Neural cell (in vitro differentiated cells): ENCODE measurements at regions not wholly inside any gene's neighbourhood (a gene's known extent, or its start where the extent isn't known, plus 50 kb on each side); places are given as distances from the start of the nearest gene placed in this dataset.

Experiments used
- H2AFZ ChIP-seq: fragments of 200-600, 300-800 bp; sonication (generic), shearing (Covaris generic); 2 replicates; pipeline ENCODE4 v1.6.0; 2014; ENCODE audit warnings: low read depth, mild to moderate bottlenecking, antibody characterized with exemption, low read length, moderate library complexity
- H3F3A ChIP-seq: fragments of 200-600 bp; shearing (Covaris generic); 2 replicates; pipeline ENCODE4 v1.6.1; 2016; ENCODE audit warnings: mild to moderate bottlenecking, moderate library complexity, mixed read lengths, antibody characterized with exemption, low read length; ENCODE audit not compliant: insufficient read depth, poor library complexity, severe bottlenecking
- H3K27ac ChIP-seq: fragments of 200-600, 300-800 bp; sonication (generic), shearing (Covaris generic); 2 replicates; pipeline ENCODE4 v1.5.1; 2014; ENCODE audit warnings: mild to moderate bottlenecking, low read length, moderate library complexity
- H3K27me3 ChIP-seq: fragments of 300-800, 200-600 bp; sonication (generic), shearing (Covaris generic); 2 replicates; pipeline ENCODE4 v1.6.0; 2014; ENCODE audit warnings: mild to moderate bottlenecking, low read depth, low read length, moderate library complexity; ENCODE audit not compliant: insufficient read depth
- H3K36me3 ChIP-seq: fragments of 300-800, 200-600 bp; sonication (generic), shearing (Covaris generic); 2 replicates; pipeline ENCODE4 v1.5.1; 2014; ENCODE audit warnings: mild to moderate bottlenecking, antibody characterized with exemption, low read length, moderate library complexity; ENCODE audit not compliant: insufficient read depth
- H3K4me2 ChIP-seq: fragments of 300-800, 200-600 bp; sonication (generic), shearing (Covaris generic); 2 replicates; pipeline ENCODE4 v1.6.0; 2014; ENCODE audit warnings: mild to moderate bottlenecking, low read length
- H3K4me3 ChIP-seq: fragments of 300-800, 200-600 bp; sonication (generic), shearing (Covaris generic); 2 replicates; pipeline ENCODE4 v1.5.1; 2014; ENCODE audit warnings: mild to moderate bottlenecking, low read length, moderate library complexity
- H3K79me2 ChIP-seq: fragments of 200-600 bp; shearing (Covaris generic); replicated peaks from 2 replicates; pipeline ENCODE4 v1.6.0; 2014; ENCODE audit warnings: mild to moderate bottlenecking, low read length, moderate library complexity; ENCODE audit not compliant: insufficient read depth
- H3K9ac ChIP-seq: fragments of 300-800, 200-600 bp; sonication (generic), shearing (Covaris generic); 2 replicates; pipeline ENCODE4 v1.6.1; 2016; ENCODE audit warnings: mild to moderate bottlenecking, low read length, mixed read lengths
- H3K9me2 ChIP-seq: fragments of 200-600 bp; shearing (Covaris generic); 2 replicates; pipeline ENCODE4 v1.6.1; 2016; ENCODE audit warnings: mild to moderate bottlenecking, low read length, mixed read lengths; ENCODE audit not compliant: insufficient read depth
- H3K9me3 ChIP-seq: fragments of 200-600, 300-800 bp; sonication (generic), shearing (Covaris generic); 2 replicates; pipeline ENCODE4 v1.6.1; 2016; ENCODE audit warnings: mild to moderate bottlenecking, mixed run types, low read length, moderate library complexity, mixed read lengths
- H4K20me1 ChIP-seq: fragments of 200-600 bp; shearing (Covaris generic); 2 replicates; pipeline ENCODE4 v1.6.1; 2016; ENCODE audit warnings: mild to moderate bottlenecking, mixed run types; ENCODE audit not compliant: insufficient read depth
- CTCF ChIP-seq: fragments of 450-650 bp; IDR thresholded peaks from 2 replicates; pipeline ENCODE4 v1.5.1; 2014; ENCODE audit warnings: antibody characterized with exemption, mild to moderate bottlenecking, moderate library complexity; ENCODE audit not compliant: poor library complexity, severe bottlenecking
- EP300 ChIP-seq: fragments of 450-650 bp; conservative IDR thresholded peaks from 2 replicates; pipeline ENCODE4 v1.6.1; 2014; ENCODE audit warnings: antibody characterized with exemption, mild to moderate bottlenecking, moderate library complexity; ENCODE audit not compliant: poor library complexity, severe bottlenecking
- EZH2 ChIP-seq: fragments of 200-600, 300-800 bp; shearing (Covaris generic), sonication (generic); IDR thresholded peaks from 2 replicates; pipeline ENCODE4 v1.6.1; 2014; ENCODE audit warnings: antibody characterized with exemption, low read length, borderline replicate concordance, mild to moderate bottlenecking; ENCODE audit not compliant: insufficient read depth, poor library complexity, severe bottlenecking
- MXI1 ChIP-seq: fragments of 450-650 bp; conservative IDR thresholded peaks from 2 replicates; pipeline ENCODE4 v1.6.1; 2014; ENCODE audit warnings: antibody characterized with exemption, mild to moderate bottlenecking; ENCODE audit not compliant: poor library complexity, severe bottlenecking
- POLR2AphosphoS5 ChIP-seq: IDR thresholded peaks from 2 replicates; pipeline ENCODE4 v1.6.1; 2012
- RAD21 ChIP-seq: fragments of 450-650 bp; conservative IDR thresholded peaks from 2 replicates; pipeline ENCODE4 v1.6.1; 2014; ENCODE audit warnings: antibody characterized with exemption, mild to moderate bottlenecking, moderate library complexity
- REST ChIP-seq: IDR thresholded peaks from 2 replicates; pipeline ENCODE4 v1.6.1; 2012; ENCODE audit warnings: borderline replicate concordance
- SMC3 ChIP-seq: fragments of 450-650 bp; conservative IDR thresholded peaks from 2 replicates; pipeline ENCODE4 v1.6.1; 2014; ENCODE audit warnings: antibody characterized with exemption, mild to moderate bottlenecking, moderate library complexity; ENCODE audit not compliant: poor library complexity
- TAF1 ChIP-seq: IDR thresholded peaks from 2 replicates; pipeline ENCODE4 v1.6.1; 2012; ENCODE audit warnings: low read depth

- no peaks in the 10 kb centered on the region for H3K36me3 ChIP-seq
- H3K9me2 ChIP-seq, result no peaks in the 10 kb centered on the region
- H3K9me3 ChIP-seq, result no peaks in the 10 kb centered on the region
- H3K4me3 ChIP-seq, result no peak overlapping the region
- no peaks in the 10 kb centered on the region for H3K79me2 ChIP-seq
- H3K4me2 ChIP-seq, result no peak overlapping the region
- H2AFZ ChIP-seq, result no peak overlapping the region
- no peaks in the 10 kb centered on the region for H4K20me1 ChIP-seq
- no peaks in the 10 kb centered on the region for H3K27me3 ChIP-seq
- no peak overlapping the region for H3K27ac ChIP-seq
- no peak overlapping the region for H3K9ac ChIP-seq
- TF ChIP-seq SMC3 (no peak), MXI1 (no peak), TAF1 (no peak), EZH2 (no peak), EP300 (no peak), REST (no peak), RAD21 (no peak), CTCF (no peak), POLR2AphosphoS5 (no peak)
- H3F3A ChIP-seq, result no peaks in the 10 kb centered on the region
Observed at GRCh38 chr3:101119535-101119934, 126.3 kb upstream of the ABI3BP start.

GRCh38 chr3:101117980-101118379 is 124.8 kb upstream of the ABI3BP start:
- no peaks in the 10 kb centered on the region for H3K9me3 ChIP-seq
- H3F3A ChIP-seq, result no peaks in the 10 kb centered on the region
- no peak overlapping the region for H2AFZ ChIP-seq
- H3K4me2 ChIP-seq, result no peak overlapping the region
- H3K36me3 ChIP-seq, result no peaks in the 10 kb centered on the region
- H3K9me2 ChIP-seq, result no peaks in the 10 kb centered on the region
- H3K9ac ChIP-seq, result no peak overlapping the region
- no peaks in the 10 kb centered on the region for H4K20me1 ChIP-seq
- TF ChIP-seq MXI1 (no peak), RAD21 (no peak), SMC3 (no peak), POLR2AphosphoS5 (no peak), REST (no peak), TAF1 (no peak), EZH2 (no peak), CTCF (no peak), EP300 (no peak)
- H3K27ac ChIP-seq, result no peak overlapping the region
- no peaks in the 10 kb centered on the region for H3K79me2 ChIP-seq
- H3K27me3 ChIP-seq, result no peaks in the 10 kb centered on the region
- H3K4me3 ChIP-seq, result no peak overlapping the region
